B cell (primary cell): ENCODE measurements at regions not wholly inside any gene's neighbourhood (a gene's known extent, or its start where the extent isn't known, plus 50 kb on each side); places are given as distances from the start of the nearest gene placed in this dataset.

ENCODE experiments used
- EZH2 ChIP-seq: IDR thresholded peaks from 2 replicates; pipeline ENCODE4 v1.6.1; 2012; ENCODE audit warnings: borderline replicate concordance, low read depth, mild to moderate bottlenecking, moderate library complexity, low read length; ENCODE audit not compliant: insufficient read depth, poor library complexity, severe bottlenecking
- TF ChIP-seq, protein P1 (sequence below): fragments of 200-600 bp; IDR thresholded peaks from one replicate; pipeline ENCODE4 v1.8.0; 2022; ENCODE audit warnings: antibody characterized with exemption, mild to moderate bottlenecking

DNA sequence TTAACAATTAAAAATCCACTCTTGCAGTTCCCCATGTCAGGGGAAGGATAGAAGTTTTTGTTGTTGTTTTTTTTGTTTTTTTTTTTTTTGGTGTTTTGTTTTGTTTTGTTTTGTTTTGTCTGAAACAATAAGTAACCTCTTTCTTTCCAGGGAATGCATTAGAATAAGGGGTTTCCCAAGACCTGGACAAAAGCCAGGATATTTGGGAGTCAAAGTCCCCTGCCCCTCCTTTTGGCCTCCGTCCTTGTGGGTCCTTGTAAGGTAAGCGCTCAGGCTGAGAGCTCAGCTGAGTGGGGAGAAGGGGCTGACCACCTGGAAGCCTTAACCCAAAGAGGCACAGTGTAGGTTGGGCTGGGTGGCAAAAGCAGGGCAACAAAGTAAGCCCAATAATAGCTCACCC is 515.4 kb downstream of the SOX6 start:
- TF ChIP-seq, protein P1, sequence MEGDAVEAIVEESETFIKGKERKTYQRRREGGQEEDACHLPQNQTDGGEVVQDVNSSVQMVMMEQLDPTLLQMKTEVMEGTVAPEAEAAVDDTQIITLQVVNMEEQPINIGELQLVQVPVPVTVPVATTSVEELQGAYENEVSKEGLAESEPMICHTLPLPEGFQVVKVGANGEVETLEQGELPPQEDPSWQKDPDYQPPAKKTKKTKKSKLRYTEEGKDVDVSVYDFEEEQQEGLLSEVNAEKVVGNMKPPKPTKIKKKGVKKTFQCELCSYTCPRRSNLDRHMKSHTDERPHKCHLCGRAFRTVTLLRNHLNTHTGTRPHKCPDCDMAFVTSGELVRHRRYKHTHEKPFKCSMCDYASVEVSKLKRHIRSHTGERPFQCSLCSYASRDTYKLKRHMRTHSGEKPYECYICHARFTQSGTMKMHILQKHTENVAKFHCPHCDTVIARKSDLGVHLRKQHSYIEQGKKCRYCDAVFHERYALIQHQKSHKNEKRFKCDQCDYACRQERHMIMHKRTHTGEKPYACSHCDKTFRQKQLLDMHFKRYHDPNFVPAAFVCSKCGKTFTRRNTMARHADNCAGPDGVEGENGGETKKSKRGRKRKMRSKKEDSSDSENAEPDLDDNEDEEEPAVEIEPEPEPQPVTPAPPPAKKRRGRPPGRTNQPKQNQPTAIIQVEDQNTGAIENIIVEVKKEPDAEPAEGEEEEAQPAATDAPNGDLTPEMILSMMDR, result no peak
- TF ChIP-seq EZH2, result no peak
